HG03460 (cell line): ENCODE measurements at regions not wholly inside any gene's neighbourhood (a gene's known extent, or its start where the extent isn't known, plus 50 kb on each side); places are given as distances from the start of the nearest gene placed in this dataset.

Source experiments
- ATAC-seq: cut with Tn5 transposase; IDR thresholded peaks from one replicate; pipeline ENCODE4 v1.9.1; 2021; ENCODE audit not compliant: unreplicated experiment

DNA sequence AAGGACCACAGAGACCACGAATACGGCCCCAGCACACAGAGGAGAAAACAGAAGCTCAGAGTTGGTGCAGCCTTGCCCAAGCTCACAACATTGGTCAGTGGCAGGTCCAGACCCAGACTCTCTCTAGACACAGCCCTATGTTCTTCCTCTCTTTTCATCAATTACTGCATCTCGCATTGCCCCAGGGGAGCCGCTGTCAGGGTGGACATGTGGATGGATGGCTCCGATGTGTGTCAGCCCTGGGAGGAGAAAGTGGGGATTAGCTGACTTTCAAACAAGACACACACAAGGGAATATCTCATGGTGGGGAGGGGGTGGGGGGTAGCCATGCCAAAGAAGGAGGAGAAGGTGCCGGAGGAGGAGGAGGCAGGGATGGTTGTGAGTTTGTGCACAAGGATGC, 556.8 kb downstream of the NPHP4 start:
- no peak for ATAC-seq

DNA sequence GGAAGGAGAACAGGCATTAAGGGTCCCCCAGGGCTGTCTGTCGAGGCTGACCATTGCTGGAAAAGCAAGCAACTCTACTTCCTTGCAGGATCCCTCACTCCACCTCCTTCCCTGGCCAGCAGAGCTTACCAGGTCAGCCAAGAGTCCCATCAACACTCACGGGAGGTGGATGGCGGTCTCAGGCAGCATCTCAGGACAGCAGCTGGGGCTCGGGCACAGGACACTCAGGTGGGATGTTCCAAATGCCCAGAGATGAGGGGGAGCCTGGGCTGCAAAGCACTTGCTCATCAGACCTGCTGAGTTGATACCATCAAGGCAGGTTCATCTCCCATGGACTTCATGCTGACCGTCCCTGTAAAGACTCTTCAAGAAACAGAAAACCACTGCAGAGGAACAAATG, 559.8 kb downstream of the NPHP4 start:
- ATAC-seq = no peak

DNA sequence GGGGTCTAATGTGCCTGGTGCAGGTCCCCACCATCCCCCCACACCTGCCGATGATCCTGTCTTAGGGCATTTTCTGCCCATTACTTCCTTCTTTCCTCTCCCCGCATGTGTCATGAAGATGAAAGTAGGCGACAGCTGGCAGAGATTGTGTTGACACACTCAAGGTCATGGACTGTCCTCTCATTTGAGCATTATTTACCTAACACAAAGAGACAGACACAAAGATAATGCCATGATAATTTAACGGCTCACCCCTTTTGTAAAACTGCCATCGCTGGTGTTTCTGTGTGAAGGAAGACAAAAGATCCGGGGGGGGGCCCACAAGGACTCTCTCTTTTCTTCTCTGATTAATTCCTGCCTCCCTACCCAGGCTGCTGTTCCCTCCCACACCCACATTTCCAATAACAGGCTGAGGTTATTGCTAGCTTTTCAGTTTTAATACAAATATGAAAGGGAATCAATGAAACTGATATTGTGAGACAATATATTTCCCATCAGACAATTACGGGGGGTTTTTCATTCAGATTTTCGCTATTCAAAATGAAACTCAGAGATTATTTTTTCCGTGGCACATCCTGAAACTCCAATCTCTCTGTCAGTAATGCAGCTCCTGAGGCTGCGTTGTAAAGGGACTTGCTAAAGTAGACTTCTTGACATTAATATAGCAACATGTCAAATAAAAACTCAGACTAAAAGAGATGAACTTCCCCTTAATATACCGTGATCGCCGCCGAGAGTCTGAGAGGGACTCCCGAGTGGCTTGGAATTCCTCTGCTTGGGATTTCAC, 561.1 kb downstream of the NPHP4 start:
- no peak for ATAC-seq

DNA sequence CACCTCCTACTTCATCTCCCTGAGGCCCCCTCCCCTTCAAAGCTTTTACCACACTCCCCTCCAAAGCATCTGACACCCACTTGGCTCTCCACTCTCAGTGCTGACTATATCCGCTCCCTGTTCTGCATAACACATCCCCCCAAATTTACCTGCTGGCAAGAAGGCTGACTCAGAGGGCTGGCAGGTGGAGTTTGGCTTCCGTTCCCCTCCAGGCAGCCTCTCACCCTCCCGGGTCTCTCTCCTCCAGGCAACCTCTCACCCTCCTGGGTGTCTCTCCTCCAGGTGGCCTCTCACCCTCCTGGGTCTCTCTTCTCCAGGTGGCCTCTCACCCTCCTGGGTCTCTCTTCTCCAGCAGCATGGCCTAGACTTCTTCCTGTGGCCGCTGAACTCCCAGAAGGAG, 562.1 kb downstream of the NPHP4 start:
- ATAC-seq = no peak

DNA sequence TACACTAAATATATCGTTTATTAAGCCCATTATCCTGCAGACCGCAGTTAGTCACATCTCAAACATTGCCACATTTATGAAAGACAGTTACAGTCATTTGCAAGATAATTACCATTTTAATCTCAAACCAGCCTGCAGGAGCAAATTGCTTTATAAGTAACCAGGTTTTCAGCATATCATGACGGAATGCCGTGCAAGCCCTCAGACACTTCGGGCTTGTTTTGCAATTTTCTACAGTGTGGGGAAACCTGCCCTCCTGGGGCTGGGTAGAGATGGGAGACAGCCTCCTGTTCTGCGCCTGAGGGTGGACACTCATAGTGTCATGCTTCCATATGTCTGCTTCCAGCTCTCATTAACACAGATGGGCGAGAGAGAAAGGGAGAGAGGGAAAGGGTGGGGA, 563.9 kb downstream of the NPHP4 start:
- ATAC-seq = no peak

DNA sequence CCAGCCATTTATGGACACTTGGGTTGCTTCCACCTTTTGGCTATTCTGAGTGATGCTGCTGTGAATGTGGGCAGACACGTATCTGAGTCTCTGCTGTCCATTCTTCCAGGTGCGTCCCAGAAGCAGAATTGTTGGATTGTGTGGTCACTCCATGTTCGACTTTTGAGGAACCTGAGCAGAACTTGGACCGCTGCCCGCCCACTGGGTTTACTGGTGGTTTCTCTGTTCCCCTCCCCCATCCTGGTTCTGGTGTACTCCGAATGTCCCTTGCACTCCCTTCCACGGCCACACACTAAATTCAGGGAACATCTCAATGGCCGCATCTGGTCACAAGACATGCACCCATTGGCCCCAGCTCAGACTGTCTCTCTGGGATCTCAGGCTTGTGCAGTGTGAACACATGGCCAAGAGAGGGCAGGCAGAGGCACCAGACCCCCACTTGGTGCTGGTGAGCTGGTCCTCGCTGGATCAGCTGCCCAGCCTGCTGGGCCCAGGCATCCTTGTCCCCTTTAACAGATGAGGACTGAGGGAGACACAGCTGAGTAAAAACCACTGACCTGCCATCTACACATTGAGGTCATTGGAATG, 565.1 kb downstream of the NPHP4 start:
- ATAC-seq = no peak

DNA sequence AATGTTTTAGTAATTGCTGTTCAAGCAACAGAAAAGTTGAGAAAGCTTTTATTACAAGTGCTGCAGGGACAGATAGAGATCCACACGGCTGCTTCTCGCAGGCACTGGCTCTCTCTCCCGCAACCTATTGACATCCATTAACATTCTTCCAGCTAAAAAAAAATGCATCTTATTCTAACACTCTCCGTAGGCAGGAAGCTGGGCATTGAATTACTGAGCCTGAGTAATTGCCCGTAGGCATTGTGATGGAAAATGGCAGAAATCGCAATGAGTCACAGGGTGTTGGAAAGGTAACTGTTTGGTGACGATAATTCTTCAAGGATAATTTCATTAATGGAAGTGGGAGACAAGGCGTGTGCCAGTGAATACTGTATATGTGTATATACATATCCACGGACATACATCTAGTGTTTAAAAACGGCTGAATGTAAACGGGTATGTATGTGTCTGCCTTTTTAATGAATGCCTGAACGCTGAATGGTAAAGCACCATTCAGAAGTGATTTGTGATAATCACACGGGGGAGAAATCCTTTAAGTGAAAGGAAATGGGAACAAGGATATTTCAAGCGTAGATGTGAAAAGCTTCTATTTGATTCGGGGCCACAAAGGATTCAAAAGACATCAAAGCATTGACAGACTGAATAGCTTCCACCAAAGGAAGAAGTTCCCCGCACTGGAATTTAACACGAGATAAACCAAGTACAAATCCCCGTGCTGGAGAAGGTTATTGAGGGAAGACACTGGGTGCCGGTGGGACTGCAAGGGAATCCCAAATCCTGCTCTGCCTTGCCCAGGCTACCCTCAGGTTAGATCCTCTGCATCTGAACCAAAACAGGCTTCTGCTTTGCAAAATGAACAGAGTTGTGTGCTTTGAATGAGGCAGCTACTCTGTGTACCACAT, 567.2 kb downstream of the NPHP4 start:
- ATAC-seq = no peak

DNA sequence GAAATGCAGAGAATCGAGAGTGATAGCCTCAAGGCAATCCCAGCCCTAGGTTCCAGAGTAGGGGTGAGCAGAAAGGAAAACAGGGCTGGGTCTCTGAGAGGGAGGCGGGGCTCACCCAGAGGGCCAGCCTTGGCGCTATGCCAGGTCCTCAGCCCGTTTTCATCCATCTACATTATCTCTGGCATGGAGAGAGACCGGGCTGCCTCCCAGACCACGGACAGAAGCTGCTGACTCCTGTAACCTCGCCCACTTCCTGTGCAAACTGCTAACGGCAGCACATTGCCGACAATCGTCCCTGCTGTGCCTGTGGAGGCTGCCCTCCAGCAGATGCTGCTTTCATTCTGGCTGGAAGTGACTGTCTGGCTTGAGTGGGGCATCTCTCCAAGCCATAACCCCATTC, 569.1 kb downstream of the NPHP4 start:
- ATAC-seq = no peak

DNA sequence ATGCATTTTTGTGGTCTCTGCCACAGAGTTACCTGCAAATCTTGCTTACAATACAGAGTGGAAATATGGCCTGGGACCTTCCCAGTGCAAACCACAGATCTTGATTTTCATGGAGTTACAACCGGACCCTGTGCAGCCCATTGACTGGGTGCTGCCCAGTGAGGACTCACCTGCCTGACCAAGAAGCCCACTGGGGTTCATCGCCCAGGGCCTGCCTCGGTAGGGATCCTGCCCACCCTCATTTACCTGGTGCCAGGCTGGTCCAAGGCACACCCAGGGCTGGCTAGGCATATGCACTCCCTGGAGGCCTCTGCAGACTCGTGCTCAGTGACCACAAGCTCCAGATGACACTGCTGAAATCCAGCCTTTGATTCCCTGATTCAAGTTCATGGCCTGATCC, 572.7 kb downstream of the NPHP4 start:
- no peak for ATAC-seq

DNA sequence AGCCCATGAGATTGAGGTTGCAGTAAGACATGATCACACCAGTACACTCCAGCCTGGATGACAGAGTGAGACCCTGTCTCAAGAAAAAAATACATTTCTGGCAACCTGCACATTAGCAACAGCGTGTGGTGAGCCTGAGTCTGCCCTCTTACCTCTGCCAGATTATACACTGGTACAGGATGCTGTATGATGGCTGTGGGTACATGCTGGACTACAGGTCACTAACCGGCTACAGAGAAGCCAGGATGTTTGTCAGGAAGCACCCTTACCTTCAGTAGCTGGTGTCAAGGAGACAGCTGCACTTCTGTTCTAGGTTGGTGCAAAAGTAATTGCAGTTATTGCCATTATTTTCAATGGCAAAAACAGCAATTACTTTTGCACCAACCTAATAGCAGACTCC, 575.7 kb downstream of the NPHP4 start:
- no peak for ATAC-seq

DNA sequence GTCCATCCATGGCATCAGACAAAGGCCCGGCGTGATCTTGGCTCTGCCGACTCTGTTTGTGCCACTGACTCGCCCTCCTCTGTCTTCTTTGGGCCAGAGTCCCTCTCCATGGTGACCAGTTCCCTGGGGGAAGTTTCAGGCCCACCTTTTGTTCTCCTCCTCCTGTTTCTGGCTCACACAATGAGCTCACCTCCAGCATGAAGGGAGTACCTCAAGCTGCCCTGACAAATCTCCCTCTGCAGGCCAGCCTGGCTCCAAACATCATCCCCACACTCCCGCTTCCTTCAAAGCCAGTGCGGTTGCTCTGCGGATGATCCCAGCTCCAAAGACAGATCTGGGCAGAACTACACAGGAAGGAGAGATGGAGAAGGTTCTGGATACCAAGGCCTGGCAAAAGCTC, 576.6 kb downstream of the NPHP4 start:
- no peak for ATAC-seq

DNA sequence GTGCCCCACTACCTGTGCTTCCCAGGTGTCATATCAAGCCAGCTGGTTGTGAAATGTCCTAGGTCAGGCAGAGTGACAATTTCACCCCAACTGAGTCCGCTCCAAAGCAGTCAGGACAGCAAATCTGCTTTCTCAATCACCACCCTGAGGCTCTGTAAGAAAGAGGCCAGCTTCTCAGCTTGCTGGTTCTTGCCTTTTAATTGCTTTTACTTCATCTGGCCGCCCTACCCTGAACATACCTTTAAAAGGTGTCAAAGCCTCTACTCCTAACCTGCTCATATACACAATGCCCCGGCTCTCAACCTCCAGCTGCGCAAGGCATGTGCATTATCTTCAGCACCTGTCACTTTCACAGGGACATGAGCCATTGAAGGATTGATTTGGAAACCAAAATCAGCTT, 581.6 kb downstream of the NPHP4 start:
- no peak for ATAC-seq

DNA sequence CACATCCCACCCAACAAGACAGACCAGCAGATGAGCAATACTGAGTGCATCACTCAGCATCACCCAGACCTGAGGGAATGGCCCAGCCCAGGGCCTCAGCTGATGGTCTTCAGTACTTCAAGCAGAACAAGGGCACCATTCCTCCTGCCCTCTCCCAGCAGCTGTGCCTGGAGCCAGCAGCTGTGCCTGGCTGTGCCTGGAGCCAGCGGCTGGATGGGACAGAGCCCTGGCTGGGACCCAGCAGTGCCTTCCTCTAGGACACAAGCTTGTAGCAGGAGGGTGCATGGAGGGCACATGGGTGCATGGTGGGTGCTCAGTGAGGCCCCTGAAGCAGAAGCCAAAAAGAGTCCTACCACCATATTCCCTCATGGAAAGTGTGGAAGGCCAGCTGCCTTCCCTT, 583.8 kb downstream of the NPHP4 start:
- ATAC-seq = no peak

DNA sequence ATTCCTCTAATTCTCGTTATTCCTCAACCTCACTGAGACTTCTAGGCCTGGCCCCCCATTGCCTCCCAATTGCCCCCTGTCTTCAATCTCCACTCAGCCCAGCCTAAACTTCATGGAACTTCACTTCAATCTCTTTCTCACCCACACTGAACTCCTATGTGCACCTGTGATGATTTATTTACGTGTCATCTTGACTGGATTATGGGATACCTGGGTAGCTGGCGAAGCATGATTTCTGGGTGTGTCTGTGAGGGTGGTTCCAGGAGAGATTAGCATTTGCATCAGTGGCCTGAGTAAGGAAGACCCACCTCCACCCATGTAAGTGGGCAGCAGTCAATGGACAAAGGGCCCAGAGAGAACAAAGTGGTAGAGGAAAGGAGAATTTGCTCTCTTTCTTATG, 587.0 kb downstream of the NPHP4 start:
- no peak for ATAC-seq

DNA sequence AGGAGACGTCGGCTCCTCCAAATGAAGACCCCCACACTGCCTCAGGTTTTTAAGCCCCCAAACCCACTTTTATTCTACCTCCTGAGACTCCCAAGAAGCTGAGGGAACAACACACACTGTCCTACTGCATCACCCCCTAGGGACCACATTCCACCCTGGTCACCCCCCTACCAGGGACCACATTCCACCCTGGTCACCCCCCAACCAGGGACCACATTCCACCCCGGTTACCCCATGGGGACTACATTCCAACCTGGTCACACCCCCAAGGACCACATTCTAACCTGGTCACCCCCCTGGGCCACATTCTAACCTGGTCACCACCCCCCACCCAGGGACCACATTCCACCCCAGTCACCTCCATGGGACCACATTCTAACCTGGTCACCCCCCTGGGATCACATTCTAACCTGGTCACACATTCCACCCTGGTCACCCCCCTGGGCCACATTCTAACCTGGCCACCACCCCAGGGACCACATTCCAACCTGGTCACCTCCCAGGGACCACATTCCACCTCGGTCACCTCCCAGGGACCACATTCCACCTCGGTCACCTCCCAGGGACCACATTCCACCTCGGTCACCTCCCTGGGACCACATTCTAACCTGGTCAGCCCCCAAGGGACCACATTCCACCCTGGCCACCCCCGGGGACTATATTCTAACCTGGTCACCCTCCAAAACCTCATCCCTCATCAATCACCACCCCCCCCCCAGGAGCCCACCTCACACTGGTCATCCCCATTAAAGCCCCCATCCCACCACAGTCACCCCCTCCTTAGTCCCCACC, 587.6 kb downstream of the NPHP4 start:
- no peak for ATAC-seq

DNA sequence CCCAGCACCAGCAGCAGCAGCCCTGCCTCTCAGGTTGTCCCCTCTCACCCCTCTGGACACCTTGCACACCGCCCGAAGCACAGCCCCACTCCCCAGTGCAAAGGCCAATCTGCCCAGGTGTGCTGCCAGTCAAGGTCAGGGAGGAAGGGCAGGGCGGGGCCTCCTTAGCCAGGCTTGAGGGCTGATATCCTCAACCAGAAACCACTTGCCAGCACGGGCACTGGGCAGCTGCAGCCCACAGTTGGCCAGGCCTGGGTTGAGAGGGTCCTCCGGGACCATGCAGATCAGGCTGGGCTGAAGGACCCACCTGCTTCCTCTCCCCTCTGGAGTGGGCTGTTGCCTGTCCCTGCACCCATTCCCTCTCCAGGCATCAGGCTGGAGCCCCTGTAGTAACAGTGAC, 588.3 kb downstream of the NPHP4 start:
- no peak for ATAC-seq

DNA sequence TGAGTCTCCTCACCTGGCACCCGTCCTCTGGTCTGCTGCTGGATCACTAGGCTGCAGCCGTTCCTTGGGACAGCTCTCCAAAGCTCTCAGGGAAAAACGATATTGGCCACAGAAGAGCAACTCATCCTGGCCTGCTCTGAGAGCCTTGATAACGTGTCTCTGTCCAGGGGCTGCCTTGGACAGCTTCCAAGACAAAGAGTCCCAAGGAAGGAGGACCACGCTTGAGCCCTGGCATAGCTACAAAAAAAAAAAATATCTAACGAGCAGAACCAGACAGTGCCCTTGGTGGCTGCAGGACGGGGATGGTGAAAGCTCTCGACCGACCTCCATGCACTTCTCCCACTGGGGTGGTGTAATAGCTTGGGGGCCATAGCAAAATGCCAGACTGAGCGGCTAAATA, 589.6 kb downstream of the NPHP4 start:
- ATAC-seq = no peak

DNA sequence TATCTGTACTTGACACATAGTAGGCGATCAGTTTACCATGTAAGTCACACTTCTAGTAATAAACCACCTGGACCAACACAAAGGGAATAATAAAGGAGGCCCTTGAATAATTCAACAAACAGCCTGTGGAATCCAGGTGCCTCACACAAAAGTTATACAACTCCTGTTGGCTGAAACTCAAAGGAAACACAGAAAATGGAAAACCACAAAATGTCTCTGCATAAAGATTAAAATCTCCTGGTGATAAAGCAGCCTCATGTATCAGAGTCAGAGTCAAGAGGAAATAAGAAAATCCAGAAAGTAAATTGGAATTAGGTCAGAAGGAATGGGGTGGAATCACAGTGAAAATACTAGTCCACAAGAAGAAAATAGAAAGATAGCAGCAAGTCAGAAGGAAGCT, 592.5 kb downstream of the NPHP4 start:
- ATAC-seq = no peak

DNA sequence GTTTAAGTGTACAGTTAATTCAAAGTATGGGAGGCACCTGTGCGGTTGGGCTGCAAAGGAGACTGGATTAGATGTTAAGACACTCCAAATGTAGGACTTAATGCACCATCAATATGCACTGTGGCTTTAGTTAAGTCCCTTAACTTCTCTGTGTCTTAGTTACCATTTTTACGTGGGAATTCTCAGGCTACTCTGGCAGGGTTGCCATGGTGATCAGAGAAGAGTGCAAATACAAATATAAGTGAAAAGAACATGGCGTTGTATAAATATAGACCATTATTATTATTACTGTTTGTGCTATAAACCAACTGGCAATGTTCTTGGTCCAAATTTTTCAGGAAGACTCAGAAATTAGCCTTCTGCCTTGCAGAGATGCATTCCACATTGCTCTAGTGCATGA, 595.6 kb downstream of the NPHP4 start:
- no peak for ATAC-seq

DNA sequence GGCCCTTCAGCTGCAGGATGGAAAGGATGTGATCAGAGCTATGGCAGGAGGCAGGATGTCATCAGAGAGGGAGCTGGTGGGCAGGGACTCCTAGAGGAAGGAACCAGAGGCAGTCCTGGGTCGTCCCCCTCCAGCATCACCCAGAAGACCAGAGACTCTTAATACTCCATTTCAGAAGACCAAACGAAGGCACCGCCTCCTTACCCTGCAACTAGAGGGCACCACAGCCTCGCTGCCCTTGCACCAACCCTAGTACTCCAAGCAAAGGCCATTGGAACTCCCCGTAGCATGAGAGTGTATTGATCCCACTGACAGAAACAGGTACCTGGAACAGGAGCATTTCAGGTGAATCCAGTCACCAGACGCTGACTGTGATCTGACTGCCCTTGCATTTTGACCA, 598.1 kb downstream of the NPHP4 start:
- ATAC-seq = no peak

DNA sequence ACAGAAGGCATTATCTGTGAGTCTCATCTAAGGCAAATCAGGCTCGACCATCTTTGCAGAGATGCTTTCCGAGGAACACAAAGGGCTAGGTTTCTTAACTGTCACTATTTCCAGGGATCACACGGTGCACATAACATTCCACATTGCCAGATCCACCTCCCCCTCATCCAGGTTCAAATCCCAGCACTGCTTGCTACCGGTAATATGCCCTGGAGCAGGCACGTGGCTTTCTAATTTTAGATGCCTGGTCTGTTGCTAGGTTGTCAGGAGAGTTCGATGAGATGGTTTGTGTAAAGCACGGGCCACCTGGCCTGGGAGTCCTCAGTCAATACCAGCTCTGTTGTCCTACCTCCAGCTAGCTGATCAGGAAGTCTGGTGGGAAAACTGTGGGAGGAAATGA, 598.6 kb downstream of the NPHP4 start:
- no peak for ATAC-seq
